ENCODE measurements at regions not wholly inside any gene's neighbourhood (a gene's known extent, or its start where the extent isn't known, plus 50 kb on each side); places are given as distances from the start of the nearest gene placed in this dataset.

- TF ChIP-seq CTCF (IDR thresholded peaks at IDR 0.05; ENCODE audit: unreplicated experiment): no peak
- ChIA-PET CTCF (no interaction called here), POLR2A (no interaction called here)
- Mint-ChIP-seq H3K27me3 (ENCODE audit: insufficient read depth, unreplicated experiment) (no peaks in the 10 kb centered on the region), H3K4me3 (ENCODE audit: unreplicated experiment) (no peak overlapping the region), H3K4me1 (ENCODE audit: insufficient read depth, unreplicated experiment) (peaks cover 34% of the 10 kb centered on the region), H3K27ac (ENCODE audit: low read depth, unreplicated experiment) (no peak overlapping the region), H3K36me3 (ENCODE audit: insufficient read depth, unreplicated experiment) (no peaks in the 10 kb centered on the region), H3K9me3 (ENCODE audit: unreplicated experiment) (no peaks in the 10 kb centered on the region)
- no TSS peak for BruUV-seq (replicated peaks)
- intact Hi-C loops (cut with micrococcal nuclease): no loop called here
- DNase-seq (ENCODE audit: unreplicated experiment): no peak
These were observed 444.3 kb downstream of the BCKDHB start for GRCh38 chr6:80550748-80551147.

GRCh38 chr6:80550281-80550680, 443.8 kb downstream of the BCKDHB start:
- intact Hi-C loops (cut with micrococcal nuclease): no loop called here
- H3K4me3 Mint-ChIP-seq (ENCODE audit: unreplicated experiment): no peak overlapping the region
- CTCF ChIA-PET: interaction anchor here (0.9 kb wide), 1 partner anchor 14 kb away, joined by 3 read pairs; no protein-coding TSS in a partner anchor

GRCh38 chr6:80548532-80548931, 442.1 kb downstream of the BCKDHB start:
- Mint-ChIP-seq H3K4me3 (ENCODE audit: unreplicated experiment) (peak overlapping the region; percentile 51), H3K9me3 (ENCODE audit: unreplicated experiment) (no peaks in the 10 kb centered on the region), H3K36me3 (ENCODE audit: insufficient read depth, unreplicated experiment) (no peaks in the 10 kb centered on the region), H3K27me3 (ENCODE audit: insufficient read depth, unreplicated experiment) (no peaks in the 10 kb centered on the region), H3K4me1 (ENCODE audit: insufficient read depth, unreplicated experiment) (peaks cover 54% of the 10 kb centered on the region), H3K27ac (ENCODE audit: low read depth, unreplicated experiment) (peak overlapping the region; percentile 68)
- no TSS peak for BruUV-seq (replicated peaks)
- CTCF ChIA-PET: no interaction called here
- intact Hi-C loops (cut with micrococcal nuclease): loop anchor here (1.0 to 10.0 kb wide), 6 partner anchors 57 to 1474 kb away; partner anchors contain the start of gene PHIP
- TF ChIP-seq CTCF (IDR thresholded peaks at IDR 0.05; ENCODE audit: unreplicated experiment): no peak
- peak; percentile 85 for DNase-seq (ENCODE audit: unreplicated experiment)
- POLR2A ChIA-PET: interaction anchor here (0.5 to 1.5 kb wide), 12 partner anchors 12 to 1596 kb away, joined by 3 to 12 read pairs (median 3); no protein-coding TSS in a partner anchor

More at GRCh38 chr6:80550281-80550680, 443.8 kb downstream of the BCKDHB start:
- DNase-seq (ENCODE audit: unreplicated experiment): no peak
- no peaks in the 10 kb centered on the region for H3K9me3 Mint-ChIP-seq (ENCODE audit: unreplicated experiment)
- no peak for TF ChIP-seq CTCF (IDR thresholded peaks at IDR 0.05; ENCODE audit: unreplicated experiment)
- BruUV-seq (replicated peaks): no TSS peak
- H3K4me1 Mint-ChIP-seq (ENCODE audit: insufficient read depth, unreplicated experiment): peaks cover 36% of the 10 kb centered on the region
- H3K27ac Mint-ChIP-seq (ENCODE audit: low read depth, unreplicated experiment): peak overlapping the region; percentile 68
- H3K36me3 Mint-ChIP-seq (ENCODE audit: insufficient read depth, unreplicated experiment): no peaks in the 10 kb centered on the region
- H3K27me3 Mint-ChIP-seq (ENCODE audit: insufficient read depth, unreplicated experiment): no peaks in the 10 kb centered on the region
- POLR2A ChIA-PET: interaction anchor here (0.7 kb wide), 1 partner anchor 20 kb away, joined by 3 read pairs; no protein-coding TSS in a partner anchor

GRCh38 chr6:80547827-80548226, 441.4 kb downstream of the BCKDHB start:
- Mint-ChIP-seq H3K36me3 (ENCODE audit: insufficient read depth, unreplicated experiment) (no peaks in the 10 kb centered on the region), H3K4me3 (ENCODE audit: unreplicated experiment) (peak overlapping the region; percentile 51), H3K27me3 (ENCODE audit: insufficient read depth, unreplicated experiment) (no peaks in the 10 kb centered on the region), H3K27ac (ENCODE audit: low read depth, unreplicated experiment) (peak overlapping the region; percentile 68), H3K4me1 (ENCODE audit: insufficient read depth, unreplicated experiment) (peaks cover 58% of the 10 kb centered on the region), H3K9me3 (ENCODE audit: unreplicated experiment) (no peaks in the 10 kb centered on the region)
- peak; percentile 36 for DNase-seq (ENCODE audit: unreplicated experiment)
- ChIA-PET POLR2A (interaction anchor here (0.5 to 1.5 kb wide), 7 partner anchors 11 to 1205 kb away, joined by 3 to 12 read pairs (median 3); no protein-coding TSS in a partner anchor), CTCF (interaction anchor here (0.6 kb wide), 1 partner anchor 28 kb away, joined by 3 read pairs; no protein-coding TSS in a partner anchor)
- no TSS peak for BruUV-seq (replicated peaks)
- TF ChIP-seq CTCF (IDR thresholded peaks at IDR 0.05; ENCODE audit: unreplicated experiment): no peak
- intact Hi-C loops (cut with micrococcal nuclease): loop anchor here (1.0 to 10.0 kb wide), 6 partner anchors 57 to 1473 kb away; partner anchors contain the start of gene PHIP

Measured in MCF 10A (cell line).